ENCODE measurements at regions not wholly inside any gene's neighbourhood (a gene's known extent, or its start where the extent isn't known, plus 50 kb on each side); places are given as distances from the start of the nearest gene placed in this dataset.

- no peak for TF ChIP-seq CTCF (IDR thresholded peaks at IDR 0.05)
- TF ChIP-seq POLR2A (IDR thresholded peaks at IDR 0.05): no peak
Observed at GRCh38 chr17:77606146-77606864, 352.2 kb upstream of the TNRC6C start.
